Smooth muscle cell (in vitro differentiated cells): ENCODE measurements at regions not wholly inside any gene's neighbourhood (a gene's known extent, or its start where the extent isn't known, plus 50 kb on each side); places are given as distances from the start of the nearest gene placed in this dataset.

Experiments used
- DNase-seq: peaks from one replicate; lab custom pipeline; 2025; ENCODE audit not compliant: unreplicated experiment; lab: John Stamatoyannopoulos, UW
- H2AFZ ChIP-seq: fragments of 200-600 bp; sonication (generic); 2 replicates; pipeline ENCODE4 v1.6.0; 2016; ENCODE audit warnings: antibody characterized with exemption, low read depth, mild to moderate bottlenecking
- H3F3A ChIP-seq: fragments of 200-600 bp; sonication (generic); 2 replicates; pipeline ENCODE4 v1.6.0; 2017; ENCODE audit warnings: antibody characterized with exemption, low read depth
- H3K27ac ChIP-seq: fragments of 200-600 bp; sonication (generic); 2 replicates; pipeline ENCODE4 v1.5.1; 2016; ENCODE audit warnings: low read depth, mild to moderate bottlenecking
- H3K27me3 ChIP-seq: fragments of 200-600 bp; sonication (generic); 2 replicates; pipeline ENCODE4 v1.6.1; 2016; ENCODE audit warnings: low read depth, mild to moderate bottlenecking
- H3K36me3 ChIP-seq: fragments of 200-600 bp; sonication (generic); 2 replicates; pipeline ENCODE4 v1.5.1; 2016; ENCODE audit warnings: low read depth
- H3K4me1 ChIP-seq: fragments of 200-600 bp; sonication (generic); 2 replicates; pipeline ENCODE4 v1.5.1; 2016; ENCODE audit warnings: low read depth
- H3K4me2 ChIP-seq: fragments of 200-600 bp; sonication (generic); 2 replicates; pipeline ENCODE4 v1.6.0; 2016; ENCODE audit warnings: mild to moderate bottlenecking
- H3K4me3 ChIP-seq: fragments of 200-600 bp; sonication (generic); 2 replicates; pipeline ENCODE4 v1.5.1; 2016; ENCODE audit warnings: mild to moderate bottlenecking
- H3K79me2 ChIP-seq: fragments of 200-600 bp; sonication (generic); 2 replicates; pipeline ENCODE4 v1.6.0; 2016; ENCODE audit warnings: low read depth, mild to moderate bottlenecking
- H3K9ac ChIP-seq: fragments of 200-600 bp; sonication (generic); 2 replicates; pipeline ENCODE4 v1.6.0; 2016; ENCODE audit warnings: low read depth
- H3K9me3 ChIP-seq: fragments of 200-600 bp; sonication (generic); replicated peaks from 2 replicates; pipeline ENCODE4 v1.5.1; 2016; ENCODE audit warnings: low read depth
- H4K20me1 ChIP-seq: fragments of 200-600 bp; sonication (generic); 2 replicates; pipeline ENCODE4 v1.6.0; 2016; ENCODE audit warnings: low read depth
- CTCF ChIP-seq: fragments of 200-600 bp; sonication (generic); IDR thresholded peaks from 2 replicates; pipeline ENCODE4 v1.5.1; 2017; ENCODE audit warnings: borderline replicate concordance, mild to moderate bottlenecking, antibody characterized with exemption; ENCODE audit not compliant: insufficient read depth, poor library complexity, severe bottlenecking
- WGBS: methylation state at CpG from one replicate; pipeline ENCODE4 v1.1.7; 2016; ENCODE audit warnings: low lambda C conversion rate; 5-methylcytosine and 5-hydroxymethylcytosine counted together

- Histone ChIP-seq H3K4me3 (no peak overlapping the region), H3K27ac (no peak overlapping the region), H2AFZ (no peak overlapping the region), H3K9ac (no peak overlapping the region), H4K20me1 (no peaks in the 10 kb centered on the region), H3K4me1 (no peaks in the 10 kb centered on the region), H3K9me3 (no peaks in the 10 kb centered on the region), H3K4me2 (no peak overlapping the region), H3K79me2 (no peaks in the 10 kb centered on the region), H3K36me3 (no peaks in the 10 kb centered on the region), H3K27me3 (no peaks in the 10 kb centered on the region), H3F3A (no peaks in the 10 kb centered on the region)
- DNase-seq: no peak
- 98% methylated on average over 10 of the region's 10 CpGs for WGBS
- no peak for TF ChIP-seq CTCF
Measured at GRCh38 chr18:39296293-39296888, 1730.8 kb upstream of the CELF4 start.

GRCh38 chr18:39276764-39277163 is 1711.2 kb upstream of the CELF4 start:
- H3K9me3 ChIP-seq: no peaks in the 10 kb centered on the region
- H3K79me2 ChIP-seq: no peaks in the 10 kb centered on the region
- H3K27me3 ChIP-seq: no peaks in the 10 kb centered on the region
- no peak overlapping the region for H3K9ac ChIP-seq
- no peaks in the 10 kb centered on the region for H3F3A ChIP-seq
- H3K36me3 ChIP-seq: no peaks in the 10 kb centered on the region
- DNase-seq: no peak
- no peak overlapping the region for H3K4me3 ChIP-seq
- no peaks in the 10 kb centered on the region for H4K20me1 ChIP-seq
- H3K4me2 ChIP-seq: no peak overlapping the region
- H3K4me1 ChIP-seq: no peaks in the 10 kb centered on the region
- H2AFZ ChIP-seq: no peak overlapping the region
- no peak overlapping the region for H3K27ac ChIP-seq
- no peak for TF ChIP-seq CTCF

DNA sequence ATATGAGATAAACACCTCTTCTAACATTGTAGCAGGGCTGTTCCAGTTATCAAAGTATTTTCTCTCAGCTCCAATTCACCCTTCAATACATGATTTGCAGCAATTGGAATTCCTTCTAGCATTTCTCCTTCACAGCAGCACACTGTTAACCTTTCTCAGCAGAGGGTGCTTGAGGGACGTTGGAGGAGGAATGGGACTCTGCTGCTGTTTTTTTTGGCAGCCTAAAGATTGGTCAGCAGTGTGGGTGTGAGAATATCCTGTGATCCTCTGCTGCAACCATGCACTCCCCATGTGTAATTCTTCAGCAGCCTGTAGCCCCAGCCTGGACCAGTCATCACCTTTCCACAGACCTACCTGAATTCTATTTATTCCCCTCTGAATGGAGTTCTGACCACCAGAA is 1708.9 kb upstream of the CELF4 start:
- DNase-seq: no peak

More for the DNA sequence above, 1708.9 kb upstream of the CELF4 start:
- TF ChIP-seq CTCF: no peak
- no peaks in the 10 kb centered on the region for H3K4me1 ChIP-seq
- H3K4me2 ChIP-seq: no peak overlapping the region
- no peak overlapping the region for H3K4me3 ChIP-seq
- H3K9me3 ChIP-seq: no peaks in the 10 kb centered on the region
- H3K27ac ChIP-seq: no peak overlapping the region
- H3K36me3 ChIP-seq: no peaks in the 10 kb centered on the region
- H3K9ac ChIP-seq: no peak overlapping the region
- 46% methylated on average over 1 of the region's 1 CpG for WGBS
- H3K79me2 ChIP-seq: no peaks in the 10 kb centered on the region
- no peaks in the 10 kb centered on the region for H3F3A ChIP-seq
- no peak overlapping the region for H2AFZ ChIP-seq
- H4K20me1 ChIP-seq: no peaks in the 10 kb centered on the region
- H3K27me3 ChIP-seq: no peaks in the 10 kb centered on the region
